Calu3 (cell line): ENCODE measurements at regions not wholly inside any gene's neighbourhood (a gene's known extent, or its start where the extent isn't known, plus 50 kb on each side); places are given as distances from the start of the nearest gene placed in this dataset.

Experiments
- BruUV-seq: library from RNA; stranded (reverse); fragments of 400-500 nt; replicated peaks from 2 replicates; lab custom pipeline; 2021; lab: Mats Ljungman, UMichigan
- CTCF ChIA-PET: fragments of 300-600 bp; sonication (Branson Sonifier 250); formaldehyde crosslinking; loops from one replicate; lab custom pipeline; 2022; ENCODE audit warnings: antibody characterized with exemption; lab: Charles Lee
- DNase-seq: peaks from one replicate; pipeline ENCODE4 v3.0.0; 2022
- H3K27ac Mint-ChIP-seq: one replicate; pipeline ENCODE4 v1.8.0; 2022; ENCODE audit warnings: mixed read lengths; ENCODE audit not compliant: unreplicated experiment
- H3K27me3 Mint-ChIP-seq: one replicate; pipeline ENCODE4 v1.8.0; 2022; ENCODE audit warnings: mixed read lengths; ENCODE audit not compliant: unreplicated experiment
- H3K36me3 Mint-ChIP-seq: one replicate; pipeline ENCODE4 v1.8.0; 2022; ENCODE audit warnings: mild to moderate bottlenecking, moderate library complexity, mixed read lengths; ENCODE audit not compliant: insufficient read depth, unreplicated experiment
- H3K4me1 Mint-ChIP-seq: one replicate; pipeline ENCODE4 v1.8.0; 2022; ENCODE audit warnings: mild to moderate bottlenecking, low read depth, mixed read lengths; ENCODE audit not compliant: unreplicated experiment
- H3K4me3 Mint-ChIP-seq: one replicate; pipeline ENCODE4 v1.8.0; 2022; ENCODE audit warnings: mild to moderate bottlenecking, low read depth, moderate library complexity, mixed read lengths; ENCODE audit not compliant: unreplicated experiment
- H3K9me3 Mint-ChIP-seq: one replicate; pipeline ENCODE4 v1.8.0; 2022; ENCODE audit warnings: low read depth, mixed read lengths; ENCODE audit not compliant: unreplicated experiment
- intact Hi-C: fragments of 100-400 bp; cut with micrococcal nuclease; formaldehyde crosslinking; loops from one replicate; pipeline ENCODE4 v1.10.0; 2022; ENCODE audit not compliant: unreplicated experiment
- TF ChIP-seq, protein P1 (sequence below): fragments of 200-600 bp; IDR thresholded peaks from one replicate; pipeline ENCODE4 v1.8.0; 2022; ENCODE audit warnings: antibody characterized with exemption; ENCODE audit not compliant: unreplicated experiment

DNA sequence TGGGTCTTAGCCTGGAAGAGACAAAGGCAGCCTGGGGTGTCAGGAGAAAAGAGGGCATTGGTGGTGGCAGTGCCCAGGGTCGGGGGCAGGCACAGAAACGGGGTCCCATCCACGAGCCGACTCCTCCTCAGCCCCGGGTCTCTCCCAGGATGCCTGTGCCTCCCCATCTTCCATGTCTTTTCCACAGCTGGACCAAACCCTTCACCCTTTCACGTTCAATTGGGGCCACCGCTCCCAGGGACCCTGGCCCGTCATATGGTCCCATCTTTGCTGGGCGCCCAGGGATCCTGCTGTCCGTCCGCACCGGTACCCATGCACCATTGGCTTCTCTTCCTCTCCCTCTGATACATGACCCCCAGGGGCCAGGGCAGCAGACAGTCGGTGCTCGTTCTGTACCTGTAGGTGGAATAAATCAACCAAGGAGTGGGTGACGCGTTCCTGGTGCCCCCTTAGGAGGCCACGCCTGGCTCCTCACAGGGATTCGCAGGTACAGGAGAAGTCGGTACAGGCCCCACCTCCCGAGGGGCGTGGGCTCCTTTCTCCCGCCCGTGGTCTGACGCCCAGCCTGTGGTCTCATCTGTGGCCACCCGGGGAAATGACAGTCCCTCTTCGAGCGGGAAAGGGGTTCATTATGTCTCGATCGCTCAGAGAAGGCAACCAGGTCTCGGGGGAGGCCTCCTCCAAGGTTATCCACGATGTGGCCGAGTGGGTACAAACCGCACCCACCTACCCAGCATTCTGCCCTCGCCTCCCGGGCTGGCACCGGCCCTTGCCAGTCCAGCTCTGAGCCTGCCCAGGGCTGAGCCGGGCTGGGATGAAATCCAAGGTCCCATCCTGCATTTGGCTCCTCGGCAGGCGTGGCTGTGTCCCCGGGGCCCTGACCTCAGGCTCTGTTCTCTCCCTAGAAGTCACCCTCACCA lies 1493.6 kb downstream of the BRD1 start:
- Mint-ChIP-seq H3K27me3 (no peaks in the 10 kb centered on the region), H3K4me3 (no peak overlapping the region), H3K9me3 (peaks cover 31% of the 10 kb centered on the region), H3K36me3 (no peaks in the 10 kb centered on the region), H3K27ac (no peak overlapping the region), H3K4me1 (no peaks in the 10 kb centered on the region)
- TF ChIP-seq, protein P1, sequence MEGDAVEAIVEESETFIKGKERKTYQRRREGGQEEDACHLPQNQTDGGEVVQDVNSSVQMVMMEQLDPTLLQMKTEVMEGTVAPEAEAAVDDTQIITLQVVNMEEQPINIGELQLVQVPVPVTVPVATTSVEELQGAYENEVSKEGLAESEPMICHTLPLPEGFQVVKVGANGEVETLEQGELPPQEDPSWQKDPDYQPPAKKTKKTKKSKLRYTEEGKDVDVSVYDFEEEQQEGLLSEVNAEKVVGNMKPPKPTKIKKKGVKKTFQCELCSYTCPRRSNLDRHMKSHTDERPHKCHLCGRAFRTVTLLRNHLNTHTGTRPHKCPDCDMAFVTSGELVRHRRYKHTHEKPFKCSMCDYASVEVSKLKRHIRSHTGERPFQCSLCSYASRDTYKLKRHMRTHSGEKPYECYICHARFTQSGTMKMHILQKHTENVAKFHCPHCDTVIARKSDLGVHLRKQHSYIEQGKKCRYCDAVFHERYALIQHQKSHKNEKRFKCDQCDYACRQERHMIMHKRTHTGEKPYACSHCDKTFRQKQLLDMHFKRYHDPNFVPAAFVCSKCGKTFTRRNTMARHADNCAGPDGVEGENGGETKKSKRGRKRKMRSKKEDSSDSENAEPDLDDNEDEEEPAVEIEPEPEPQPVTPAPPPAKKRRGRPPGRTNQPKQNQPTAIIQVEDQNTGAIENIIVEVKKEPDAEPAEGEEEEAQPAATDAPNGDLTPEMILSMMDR: no peak
- CTCF ChIA-PET: no interaction called here
- no TSS peak for BruUV-seq
- intact Hi-C loops: no loop called here
- no peak for DNase-seq

DNA sequence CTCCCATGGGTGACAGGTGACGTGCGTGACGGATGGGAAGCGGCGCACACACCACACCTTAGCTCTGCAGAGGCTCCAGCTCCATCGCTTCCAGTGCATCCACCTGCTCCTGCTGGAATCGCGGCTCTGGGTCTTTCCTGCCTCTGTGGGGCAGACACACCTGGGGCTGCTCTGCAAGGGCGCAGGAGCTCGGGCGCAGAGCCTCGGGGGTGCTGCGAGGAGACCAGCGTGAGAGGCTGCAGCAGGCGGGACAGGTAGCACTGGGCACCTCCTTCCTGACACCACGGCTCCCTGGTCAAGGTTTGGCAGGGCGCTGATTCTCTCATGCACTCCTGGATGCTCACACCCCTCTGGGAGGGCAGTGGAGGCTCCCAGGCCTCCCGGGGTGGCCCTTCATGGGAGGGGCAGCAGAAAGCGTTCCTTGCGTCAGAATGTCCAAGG lies 1494.3 kb downstream of the BRD1 start:
- Mint-ChIP-seq H3K27ac (no peak overlapping the region), H3K4me3 (no peak overlapping the region), H3K36me3 (no peaks in the 10 kb centered on the region), H3K9me3 (peaks cover 36% of the 10 kb centered on the region), H3K4me1 (no peaks in the 10 kb centered on the region), H3K27me3 (no peaks in the 10 kb centered on the region)
- no TSS peak for BruUV-seq
- TF ChIP-seq, protein P1: no peak
- no peak for DNase-seq
- intact Hi-C loops: no loop called here
- CTCF ChIA-PET: no interaction called here

DNA sequence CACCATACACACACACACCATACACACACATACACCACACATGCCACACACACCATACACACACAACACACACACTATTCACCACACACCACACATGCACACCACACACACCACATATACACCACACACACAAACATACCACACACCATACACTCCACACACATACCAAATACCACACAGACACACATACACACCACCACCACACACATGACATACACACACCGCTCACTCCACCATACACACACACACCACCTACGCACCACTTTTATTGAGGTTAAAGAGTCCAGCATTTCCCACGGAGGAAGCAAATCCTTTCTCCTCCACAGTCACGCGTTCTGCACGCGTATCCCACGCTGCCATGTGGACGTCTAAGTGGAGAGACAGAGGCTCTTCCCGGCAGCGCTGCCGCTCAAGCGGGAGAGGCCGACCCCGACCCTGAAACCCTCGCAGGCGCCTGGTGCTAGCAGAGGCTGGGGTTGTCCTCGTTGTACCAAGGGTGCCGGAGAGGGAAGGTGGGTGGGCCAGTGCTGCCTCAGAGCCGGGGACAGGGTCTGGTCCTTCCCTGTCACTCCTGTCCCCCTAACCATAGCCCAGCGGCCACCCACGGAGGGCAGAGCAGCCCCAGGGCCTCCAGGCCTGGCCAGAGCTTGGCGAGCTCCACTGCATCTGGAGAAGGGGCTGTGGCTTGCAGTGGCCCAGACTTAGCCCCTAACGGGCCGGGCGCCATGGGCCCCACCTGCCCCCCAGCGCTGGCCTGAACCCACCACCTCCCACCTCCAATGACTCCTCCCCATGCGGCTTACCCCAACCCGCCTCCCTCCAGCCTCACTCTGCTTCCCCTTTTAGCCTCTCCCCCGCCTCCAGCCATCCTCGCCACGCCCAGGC lies 1495.0 kb downstream of the BRD1 start:
- TF ChIP-seq, protein P1: no peak
- intact Hi-C loops: no loop called here
- H3K27ac Mint-ChIP-seq: no peak overlapping the region
- no peaks in the 10 kb centered on the region for H3K36me3 Mint-ChIP-seq
- no peak for DNase-seq
- peaks cover 38% of the 10 kb centered on the region for H3K9me3 Mint-ChIP-seq
- H3K27me3 Mint-ChIP-seq: no peaks in the 10 kb centered on the region
- CTCF ChIA-PET: no interaction called here
- BruUV-seq: no TSS peak
- H3K4me1 Mint-ChIP-seq: no peaks in the 10 kb centered on the region
- H3K4me3 Mint-ChIP-seq: no peak overlapping the region

DNA sequence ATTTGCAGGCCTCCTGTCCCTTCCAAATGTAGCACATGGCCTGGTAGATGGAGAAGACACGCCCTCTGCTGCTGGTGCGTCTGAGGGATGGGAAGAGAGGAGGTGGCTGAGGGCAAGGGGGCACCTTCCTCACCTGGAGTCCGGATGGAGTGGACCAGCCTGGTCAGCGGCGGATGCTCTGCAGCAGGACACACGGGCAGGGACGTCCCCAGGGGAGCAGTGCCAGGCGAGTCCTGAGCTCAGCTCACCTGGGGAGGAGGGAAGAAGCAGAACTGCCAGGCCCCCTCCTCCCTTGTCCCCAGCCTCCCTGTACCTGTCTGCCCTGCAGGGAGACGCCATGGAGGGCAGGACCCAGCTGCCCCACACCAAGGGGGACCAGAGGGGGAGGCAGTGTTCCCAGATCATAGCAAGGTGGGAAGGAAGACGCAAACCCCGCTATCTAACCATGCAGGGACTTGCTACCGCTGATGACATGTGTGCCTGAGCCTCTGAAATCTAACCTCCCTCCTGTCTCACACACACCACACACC lies 1495.9 kb downstream of the BRD1 start:
- Mint-ChIP-seq H3K4me3 (no peak overlapping the region), H3K9me3 (peaks cover 39% of the 10 kb centered on the region), H3K36me3 (no peaks in the 10 kb centered on the region), H3K27me3 (no peaks in the 10 kb centered on the region), H3K27ac (no peak overlapping the region), H3K4me1 (no peaks in the 10 kb centered on the region)
- intact Hi-C loops: no loop called here
- TF ChIP-seq, protein P1: no peak
- CTCF ChIA-PET: no interaction called here
- no peak for DNase-seq
- BruUV-seq: no TSS peak
